ENCODE measurements at regions not wholly inside any gene's neighbourhood (a gene's known extent, or its start where the extent isn't known, plus 50 kb on each side); places are given as distances from the start of the nearest gene placed in this dataset.

DNA sequence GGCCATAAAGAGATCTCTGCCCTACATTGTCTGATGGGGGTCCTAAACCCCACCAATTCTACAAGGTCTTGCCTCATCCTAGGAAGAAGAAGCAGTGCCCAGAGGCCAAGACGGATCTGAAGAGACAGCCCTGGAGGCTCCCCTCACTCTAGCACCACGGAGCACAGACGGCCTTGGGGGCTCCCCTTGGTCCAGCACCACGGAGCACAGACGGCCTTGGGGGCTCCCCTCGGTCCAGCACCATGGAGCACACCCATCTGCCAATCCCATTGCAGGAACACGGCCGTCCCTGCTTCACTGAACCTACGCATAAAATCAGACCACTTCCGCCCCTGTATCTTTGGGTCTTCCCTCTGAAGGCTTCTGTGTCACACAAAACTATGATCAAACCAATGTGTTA lies 215.1 kb upstream of the SALL3 start:
- DNase-seq (ENCODE audit: extremely low read depth, low read depth) = no peak
- TF ChIP-seq, protein P1, sequence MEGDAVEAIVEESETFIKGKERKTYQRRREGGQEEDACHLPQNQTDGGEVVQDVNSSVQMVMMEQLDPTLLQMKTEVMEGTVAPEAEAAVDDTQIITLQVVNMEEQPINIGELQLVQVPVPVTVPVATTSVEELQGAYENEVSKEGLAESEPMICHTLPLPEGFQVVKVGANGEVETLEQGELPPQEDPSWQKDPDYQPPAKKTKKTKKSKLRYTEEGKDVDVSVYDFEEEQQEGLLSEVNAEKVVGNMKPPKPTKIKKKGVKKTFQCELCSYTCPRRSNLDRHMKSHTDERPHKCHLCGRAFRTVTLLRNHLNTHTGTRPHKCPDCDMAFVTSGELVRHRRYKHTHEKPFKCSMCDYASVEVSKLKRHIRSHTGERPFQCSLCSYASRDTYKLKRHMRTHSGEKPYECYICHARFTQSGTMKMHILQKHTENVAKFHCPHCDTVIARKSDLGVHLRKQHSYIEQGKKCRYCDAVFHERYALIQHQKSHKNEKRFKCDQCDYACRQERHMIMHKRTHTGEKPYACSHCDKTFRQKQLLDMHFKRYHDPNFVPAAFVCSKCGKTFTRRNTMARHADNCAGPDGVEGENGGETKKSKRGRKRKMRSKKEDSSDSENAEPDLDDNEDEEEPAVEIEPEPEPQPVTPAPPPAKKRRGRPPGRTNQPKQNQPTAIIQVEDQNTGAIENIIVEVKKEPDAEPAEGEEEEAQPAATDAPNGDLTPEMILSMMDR (IDR thresholded peaks at IDR 0.05; ENCODE audit: low read depth, low read length) = no peak

- DNase-seq (ENCODE audit: extremely low read depth, low read depth) = no peak
- TF ChIP-seq, protein P1 (IDR thresholded peaks at IDR 0.05; ENCODE audit: low read depth, low read length) = no peak
Measured at GRCh38 chr18:78765142-78765541, 214.5 kb upstream of the SALL3 start.

GRCh38 chr18:78765637-78766281 lies 213.9 kb upstream of the SALL3 start:
- DNase-seq (ENCODE audit: extremely low read depth, low read depth) = no peak
- TF ChIP-seq, protein P1 (IDR thresholded peaks at IDR 0.05; ENCODE audit: low read depth, low read length) = no peak

- no peak for DNase-seq (ENCODE audit: extremely low read depth, low read depth)
- TF ChIP-seq, protein P1 (IDR thresholded peaks at IDR 0.05; ENCODE audit: low read depth, low read length) = no peak
Measured at GRCh38 chr18:78766651-78767533, 212.7 kb upstream of the SALL3 start.

DNA sequence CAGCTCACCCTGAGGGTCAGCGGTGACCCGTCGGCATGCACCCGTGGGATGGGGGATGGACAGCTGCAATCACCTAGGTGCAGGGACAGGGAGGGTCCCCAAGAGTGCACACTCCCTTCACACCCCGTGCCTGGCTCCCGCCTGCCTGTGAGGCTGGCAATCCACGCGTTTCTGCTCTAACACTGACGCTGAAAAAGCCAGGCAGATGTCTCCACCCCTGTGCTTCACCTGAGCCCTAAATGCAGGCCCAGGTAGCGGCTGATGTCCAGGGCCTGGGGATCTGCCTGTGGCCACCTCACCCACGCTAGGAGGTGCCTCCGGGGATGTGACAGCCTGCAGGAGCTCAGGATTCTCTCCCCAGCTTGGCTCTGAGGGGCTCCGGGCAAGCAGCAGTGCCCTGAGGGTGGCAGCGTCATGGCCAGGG lies 212.0 kb upstream of the SALL3 start:
- TF ChIP-seq, protein P1 (IDR thresholded peaks at IDR 0.05; ENCODE audit: low read depth, low read length) = no peak
- no peak for DNase-seq (ENCODE audit: extremely low read depth, low read depth)

DNA sequence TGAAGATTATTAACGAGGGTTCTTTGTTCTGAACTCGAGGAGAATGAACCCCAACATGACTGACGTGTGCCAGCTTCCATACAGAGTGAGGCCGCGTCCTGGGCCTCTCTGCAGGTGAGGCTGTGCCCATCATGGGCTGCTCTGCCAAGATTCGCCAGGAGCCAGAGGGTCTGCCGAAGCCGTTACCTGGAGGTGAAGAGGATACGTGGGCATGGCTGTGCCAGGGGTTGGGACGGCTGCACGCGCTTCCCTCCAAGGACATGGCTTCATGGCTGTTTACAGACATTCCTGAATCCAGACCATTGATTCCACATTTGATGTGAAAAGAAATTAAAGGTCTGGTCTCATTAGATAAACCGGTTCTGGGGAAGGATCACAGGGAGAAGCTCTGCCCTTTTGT lies 211.4 kb upstream of the SALL3 start:
- no peak for DNase-seq (ENCODE audit: extremely low read depth, low read depth)
- TF ChIP-seq, protein P1 (IDR thresholded peaks at IDR 0.05; ENCODE audit: low read depth, low read length) = no peak

All from AG09319 (cell line).